Esophagus (tissue), 2 donors: ENCODE measurements at regions not wholly inside any gene's neighbourhood (a gene's known extent, or its start where the extent isn't known, plus 50 kb on each side); places are given as distances from the start of the nearest gene placed in this dataset.

Source experiments
- H3K27ac ChIP-seq, 2 donors: one replicate each; pipeline ENCODE4 v1.5.1; 2013; ENCODE audit warnings: low read depth in 2 of 2, mild to moderate bottlenecking in 2 of 2, inconsistent platforms in 1 of 2, low read length in 1 of 2, moderate library complexity in 1 of 2
- H3K27me3 ChIP-seq, 2 donors: one replicate each; pipeline ENCODE4 v1.6.1; 2013; ENCODE audit warnings: low read length in 2 of 2, control low read depth in 1 of 2, mild to moderate bottlenecking in 1 of 2; ENCODE audit not compliant: insufficient read depth in 2 of 2, control insufficient read depth in 1 of 2
- H3K36me3 ChIP-seq, 2 donors: one replicate each; pipeline ENCODE4 v1.6.1; 2013; ENCODE audit warnings: low read length in 1 of 2; ENCODE audit not compliant: control insufficient read depth in 2 of 2, insufficient read depth in 2 of 2
- H3K4me1 ChIP-seq, 2 donors: one replicate each; pipeline ENCODE4 v1.6.1; 2013; ENCODE audit warnings: low read length in 1 of 2; ENCODE audit not compliant: control insufficient read depth in 2 of 2, insufficient read depth in 2 of 2
- H3K4me3 ChIP-seq, 2 donors: one replicate each; pipeline ENCODE4 v1.5.1; 2013; ENCODE audit warnings: low read length in 2 of 2, mild to moderate bottlenecking in 2 of 2, low read depth in 1 of 2, moderate library complexity in 1 of 2
- H3K9me3 ChIP-seq, 2 donors: one replicate each; pipeline ENCODE4 v1.6.1; 2013; ENCODE audit warnings: mild to moderate bottlenecking in 2 of 2, low read depth in 1 of 2, low read length in 1 of 2, moderate library complexity in 1 of 2; ENCODE audit not compliant: control insufficient read depth in 2 of 2, insufficient read depth in 1 of 2
- whole genome bisulfite sequencing, 2 donors: extraction: QIAGEN DNeasy Blood & Tissue Kit; methylation state at CpG; one replicate each; pipeline ENCODE4 v1.1.7; 2013; 5-methylcytosine and 5-hydroxymethylcytosine counted together
- donor health status: healthy with polysubstance abuse.
- donor health status: Bipolar disorder and iron deficiency.

DNA sequence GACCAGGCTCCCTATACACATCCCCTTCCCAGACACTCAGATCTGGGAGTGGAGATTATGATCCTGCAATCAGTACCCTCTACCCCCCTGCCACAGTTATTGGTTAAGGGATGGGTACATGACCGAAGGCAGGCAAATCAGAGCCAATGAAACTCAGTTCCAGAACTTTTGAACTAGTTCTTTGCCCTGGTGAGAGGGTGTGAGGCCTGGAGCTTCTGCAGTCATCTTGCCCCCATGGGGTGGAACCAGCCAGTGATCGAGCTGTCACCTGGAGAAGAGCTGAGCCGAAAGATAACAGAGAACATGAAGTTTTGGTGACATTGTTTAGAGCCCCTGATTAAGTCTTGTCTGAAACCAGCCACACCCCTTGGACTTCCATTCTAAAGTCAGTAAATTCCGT lies 88.2 kb upstream of the DUSP5 start:
- Histone ChIP-seq H3K9me3 (no peaks in the 10 kb centered on the region), H3K4me1 (peaks cover 3 to 27% of the 10 kb centered on the region in 2 donors), H3K4me3 (no peak overlapping the region), H3K36me3 (no peaks in the 10 kb centered on the region), H3K27ac (no peak overlapping the region), H3K27me3 (no peaks in the 10 kb centered on the region)
- 80 to 82% methylated on average over 4 of the region's 4 CpGs for WGBS, 2 donors

DNA sequence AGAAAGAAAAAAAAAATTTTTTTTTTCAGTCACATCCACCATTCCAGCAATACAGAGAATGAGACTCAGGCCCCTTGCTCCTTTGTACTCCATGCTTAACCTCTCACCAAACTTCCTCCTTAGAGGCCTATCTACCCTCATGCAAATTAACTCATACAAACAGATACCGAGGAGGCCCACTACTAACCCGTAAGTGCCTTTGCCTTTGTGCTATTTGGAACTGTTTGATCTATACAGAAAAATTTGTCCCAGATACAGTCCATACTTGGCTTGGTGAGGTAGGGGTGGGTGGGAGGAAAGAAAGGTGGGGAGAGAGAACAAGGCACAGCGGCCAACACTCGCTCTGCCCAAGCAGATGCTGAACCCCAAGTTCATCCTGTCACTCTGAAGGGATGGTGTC lies 87.8 kb upstream of the DUSP5 start:
- 81 to 87% methylated on average over 4 of the region's 4 CpGs for WGBS, 2 donors
- H3K9me3 ChIP-seq, result no peaks in the 10 kb centered on the region
- H3K4me1 ChIP-seq, result peaks cover 3 to 27% of the 10 kb centered on the region in 2 donors
- H3K27ac ChIP-seq, result peak overlapping the region; percentile 51 to 84
- no peaks in the 10 kb centered on the region for H3K36me3 ChIP-seq
- H3K27me3 ChIP-seq, result no peaks in the 10 kb centered on the region
- H3K4me3 ChIP-seq, result no peak overlapping the region

DNA sequence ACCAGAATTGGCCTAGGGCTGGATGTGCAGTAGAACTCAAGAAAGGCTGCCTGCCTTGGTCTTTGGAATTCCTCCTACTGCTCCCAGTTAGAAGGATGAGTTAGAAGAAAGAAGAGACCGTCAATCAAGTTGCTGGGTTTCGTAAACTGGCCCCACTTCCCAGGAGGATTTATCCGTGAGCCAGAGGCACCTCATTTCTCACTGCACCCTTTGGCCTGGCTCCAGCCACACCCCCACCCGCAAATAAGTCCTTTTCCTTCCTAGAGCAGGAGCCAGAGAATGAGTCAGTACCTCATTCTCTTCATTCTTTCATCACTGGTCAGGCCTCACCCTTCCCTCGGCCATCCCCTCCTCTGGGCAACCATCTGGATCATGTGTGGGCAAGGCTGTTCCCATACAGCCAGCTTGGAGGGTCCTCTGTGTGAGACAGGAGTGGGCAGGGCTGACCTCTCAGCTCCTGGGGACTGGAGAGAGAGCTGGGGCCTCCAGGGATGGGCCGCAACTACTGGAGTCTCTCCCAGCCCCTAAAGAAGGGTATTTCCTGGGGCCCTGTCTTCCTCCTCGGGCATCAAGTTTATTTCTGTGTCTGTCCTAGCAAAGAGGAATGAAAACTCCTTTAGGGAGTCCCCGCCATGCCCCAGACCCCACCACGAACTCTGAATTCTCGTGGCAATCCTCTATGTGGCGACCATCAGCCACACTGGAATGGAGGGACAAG lies 87.2 kb upstream of the DUSP5 start:
- no peaks in the 10 kb centered on the region for H3K36me3 ChIP-seq
- no peak overlapping the region for H3K4me3 ChIP-seq
- H3K9me3 ChIP-seq, result no peaks in the 10 kb centered on the region
- peaks cover 3 to 27% of the 10 kb centered on the region in 2 donors for H3K4me1 ChIP-seq
- no peaks in the 10 kb centered on the region for H3K27me3 ChIP-seq
- peak overlapping the region; percentile 51 to 84 for H3K27ac ChIP-seq
- WGBS, 2 donors, result 55 to 61% methylated on average over 11 of the region's 11 CpGs

DNA sequence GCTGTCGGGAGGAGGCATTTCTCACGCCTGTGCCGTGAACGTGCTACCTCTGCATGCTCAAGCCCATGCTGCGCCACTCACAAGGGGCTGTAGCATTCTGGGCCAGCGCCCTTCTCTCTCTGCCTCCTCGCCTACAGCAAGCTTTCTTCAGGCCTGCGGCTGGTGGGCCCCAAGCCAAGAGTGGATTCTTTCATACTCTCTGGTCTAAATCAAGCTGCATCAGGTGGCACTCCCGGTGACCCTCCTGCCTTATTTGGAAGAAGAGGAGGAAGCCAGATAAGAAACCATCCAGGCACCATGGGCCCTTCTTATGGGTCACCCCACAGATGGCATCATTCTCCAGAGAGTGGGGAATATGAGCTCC lies 86.7 kb upstream of the DUSP5 start:
- Histone ChIP-seq H3K27ac (peak overlapping the region in 1 of 2 donors; percentile 79), H3K27me3 (no peaks in the 10 kb centered on the region), H3K4me3 (no peak overlapping the region), H3K36me3 (no peaks in the 10 kb centered on the region), H3K4me1 (peaks cover 3 to 27% of the 10 kb centered on the region in 2 donors), H3K9me3 (no peaks in the 10 kb centered on the region)
- 74 to 79% methylated on average over 9 of the region's 9 CpGs for WGBS, 2 donors

DNA sequence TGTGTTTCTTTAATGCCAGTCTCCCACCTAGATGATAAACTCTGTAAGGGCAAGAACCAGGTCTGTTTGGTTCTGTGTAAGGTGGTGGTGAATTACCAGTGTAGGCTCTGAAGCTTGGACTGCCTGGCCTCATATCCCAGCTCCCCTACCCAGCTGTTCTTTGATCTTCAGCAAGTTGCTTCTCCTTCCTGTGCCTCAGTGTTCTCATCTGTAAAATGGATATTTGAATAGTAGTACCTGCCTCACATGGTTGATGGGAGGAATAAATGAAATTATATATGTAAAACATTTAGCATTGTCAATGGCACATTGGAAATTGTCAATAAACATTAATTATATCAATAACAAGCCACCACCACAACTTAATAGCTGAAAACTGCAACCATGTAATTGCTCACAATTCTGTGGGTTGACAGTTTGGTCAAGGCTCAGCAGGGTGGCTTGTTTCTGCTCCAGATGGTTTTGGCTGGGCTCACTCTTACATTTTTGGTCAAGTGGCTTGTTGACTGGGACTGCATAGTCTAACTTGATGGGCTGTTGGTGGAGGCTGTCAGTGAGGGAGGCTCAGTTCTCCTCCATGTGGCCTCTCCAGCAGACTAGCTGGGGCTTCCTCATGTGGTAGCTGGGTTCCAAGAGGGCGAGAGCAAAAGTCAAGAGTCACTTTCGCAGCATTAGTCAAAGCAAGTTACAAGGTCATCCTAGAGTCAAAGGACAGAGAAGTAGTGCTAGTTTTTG lies 84.5 kb upstream of the DUSP5 start:
- Histone ChIP-seq H3K4me1 (peaks cover 3 to 28% of the 10 kb centered on the region in 2 donors), H3K9me3 (no peaks in the 10 kb centered on the region), H3K4me3 (no peak overlapping the region), H3K27me3 (no peaks in the 10 kb centered on the region), H3K27ac (peak overlapping the region in 1 of 2 donors; percentile 47), H3K36me3 (no peaks in the 10 kb centered on the region)
- 80 to 90% methylated on average over 2 of the region's 2 CpGs for WGBS, 2 donors

DNA sequence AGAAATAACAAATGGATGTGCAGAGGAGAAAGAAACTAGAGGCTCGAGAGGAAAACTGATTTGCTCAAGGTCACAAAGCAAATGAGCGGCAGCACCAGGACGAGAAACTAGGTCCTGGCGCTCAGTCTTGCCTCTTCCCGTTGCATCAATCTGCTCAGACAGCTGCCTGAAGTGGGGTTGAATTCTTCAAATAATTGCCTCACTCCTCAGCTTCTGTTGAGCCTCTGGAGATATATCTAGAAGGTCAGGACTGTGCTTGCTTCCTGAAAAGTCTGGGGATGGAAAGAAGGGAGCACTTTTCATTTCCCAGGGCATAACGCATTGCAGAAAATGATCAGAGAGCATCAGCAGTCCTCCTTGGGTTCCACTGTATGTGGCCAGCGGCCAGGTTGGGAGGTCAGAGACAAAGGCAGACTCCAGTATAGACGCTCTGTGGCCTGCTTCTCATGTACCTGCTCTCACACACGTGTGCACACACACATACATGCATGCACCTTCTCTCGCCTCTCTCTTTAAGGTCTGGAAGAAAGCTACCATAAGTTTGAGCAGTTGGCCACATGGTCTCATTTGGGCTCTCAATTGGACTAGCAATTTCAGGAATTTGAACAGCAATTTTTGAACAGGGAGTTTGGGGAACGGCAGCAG lies 83.7 kb upstream of the DUSP5 start:
- 83 to 85% methylated on average over 11 of the region's 11 CpGs for WGBS, 2 donors
- Histone ChIP-seq H3K4me1 (peaks cover 3 to 22% of the 10 kb centered on the region in 2 donors), H3K4me3 (no peak overlapping the region), H3K27me3 (no peaks in the 10 kb centered on the region), H3K9me3 (no peaks in the 10 kb centered on the region), H3K27ac (peak overlapping the region; percentile 6 to 70), H3K36me3 (no peaks in the 10 kb centered on the region)

DNA sequence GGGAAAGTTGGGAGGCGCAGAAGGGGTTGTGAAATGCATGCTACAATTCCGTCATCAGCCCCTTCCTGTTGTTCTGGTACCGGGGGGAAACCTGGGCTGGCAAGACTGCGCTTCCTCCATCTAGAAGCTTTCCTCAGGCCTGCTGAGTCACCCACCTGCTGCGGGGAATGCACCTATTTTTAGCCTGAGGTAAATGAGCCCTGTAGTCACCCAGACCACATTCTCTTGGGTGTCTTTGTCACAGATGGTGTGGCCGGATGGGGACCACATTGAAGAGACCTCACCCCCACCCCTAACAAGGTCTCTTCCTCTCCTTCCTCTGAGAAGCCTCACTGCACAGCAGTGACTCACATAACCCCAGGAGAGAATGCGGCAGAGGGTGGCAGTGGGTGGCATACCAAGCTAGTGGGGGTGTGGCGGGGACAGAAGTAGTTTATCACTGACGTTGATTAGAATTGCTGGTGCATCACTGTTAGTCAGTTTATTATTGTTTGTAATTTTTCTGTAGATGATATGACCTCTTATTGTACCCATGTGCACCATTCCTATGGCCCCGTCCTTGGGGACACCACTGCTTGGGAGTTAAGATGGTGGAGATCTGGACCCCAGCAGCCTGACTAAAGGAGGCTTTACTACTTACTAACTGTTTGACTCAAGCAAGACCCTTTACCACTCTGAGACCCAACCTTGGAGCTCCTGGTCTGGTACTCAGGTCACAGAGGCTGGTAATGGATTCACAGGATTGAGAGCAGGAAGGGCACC lies 83.0 kb upstream of the DUSP5 start:
- Histone ChIP-seq H3K4me3 (no peak overlapping the region), H3K27me3 (no peaks in the 10 kb centered on the region), H3K36me3 (no peaks in the 10 kb centered on the region), H3K4me1 (peaks cover 3 to 21% of the 10 kb centered on the region in 2 donors), H3K9me3 (no peaks in the 10 kb centered on the region), H3K27ac (peak overlapping the region in 1 of 2 donors; percentile 6)
- 58% methylated on average over 10 of the region's 10 CpGs for WGBS, 2 donors

DNA sequence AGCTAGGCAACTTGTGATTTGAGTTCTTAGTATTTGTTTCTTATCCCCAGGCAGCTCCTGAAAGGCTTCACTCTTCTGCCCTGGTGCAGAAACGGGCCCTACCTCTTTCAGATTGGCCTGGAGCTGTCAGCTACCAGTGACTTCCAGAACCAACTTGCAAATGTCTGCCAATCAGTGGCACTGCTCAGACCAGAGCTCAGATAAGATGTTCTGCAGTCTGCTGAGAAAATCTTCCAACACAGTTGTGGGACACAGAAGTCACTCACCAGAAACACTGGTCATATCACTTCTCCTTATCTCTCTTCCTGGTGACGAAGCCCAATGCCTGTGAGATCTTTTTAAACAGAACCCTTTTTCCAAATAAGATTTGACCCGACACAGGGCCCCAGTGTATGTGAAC lies 81.9 kb upstream of the DUSP5 start:
- no peaks in the 10 kb centered on the region for H3K27me3 ChIP-seq
- H3K9me3 ChIP-seq, result no peaks in the 10 kb centered on the region
- H3K4me1 ChIP-seq, result peaks cover 2 to 15% of the 10 kb centered on the region in 2 donors
- no peak overlapping the region for H3K4me3 ChIP-seq
- no peak overlapping the region for H3K27ac ChIP-seq
- H3K36me3 ChIP-seq, result no peaks in the 10 kb centered on the region
- 73 to 74% methylated on average over 3 of the region's 3 CpGs for WGBS, 2 donors
